GM23248 (cell line): ENCODE measurements at regions not wholly inside any gene's neighbourhood (a gene's known extent, or its start where the extent isn't known, plus 50 kb on each side); places are given as distances from the start of the nearest gene placed in this dataset.

ENCODE experiments used
- EZH2 ChIP-seq: fragments of 200-600 bp; sonication (generic); IDR thresholded peaks from 2 replicates; pipeline ENCODE4 v1.6.1; 2018; ENCODE audit warnings: antibody characterized with exemption, mild to moderate bottlenecking; ENCODE audit not compliant: insufficient read depth, poor library complexity, severe bottlenecking
- EZH2phosphoT487 ChIP-seq: fragments of 200-600 bp; sonication (generic); IDR thresholded peaks from 2 replicates; pipeline ENCODE4 v1.6.1; 2018; ENCODE audit warnings: antibody characterized with exemption, moderate library complexity, mild to moderate bottlenecking, low read depth; ENCODE audit not compliant: insufficient read depth

GRCh38 chr7:131895541-131896164 is 339.2 kb upstream of the PODXL start:
- TF ChIP-seq EZH2 (no peak), EZH2phosphoT487 (no peak)
